GM20000 (cell line): ENCODE measurements at regions not wholly inside any gene's neighbourhood (a gene's known extent, or its start where the extent isn't known, plus 50 kb on each side); places are given as distances from the start of the nearest gene placed in this dataset.
"Not testable (repeated sequence)": the region's sequence is repeated elsewhere in the genome, so short reads cannot be mapped to it uniquely, and the experiment has no call there.

ENCODE experiments used
- DNase-seq: peaks from one replicate; pipeline ENCODE4 v3.0.0; 2012; ENCODE audit warnings: low spot score
- TF ChIP-seq, protein P1 (sequence below): IDR thresholded peaks from 2 replicates; pipeline ENCODE4 v1.5.1; 2012; ENCODE audit warnings: mild to moderate bottlenecking, control low read depth; ENCODE audit errors: extremely low read depth, missing control alignments

DNA sequence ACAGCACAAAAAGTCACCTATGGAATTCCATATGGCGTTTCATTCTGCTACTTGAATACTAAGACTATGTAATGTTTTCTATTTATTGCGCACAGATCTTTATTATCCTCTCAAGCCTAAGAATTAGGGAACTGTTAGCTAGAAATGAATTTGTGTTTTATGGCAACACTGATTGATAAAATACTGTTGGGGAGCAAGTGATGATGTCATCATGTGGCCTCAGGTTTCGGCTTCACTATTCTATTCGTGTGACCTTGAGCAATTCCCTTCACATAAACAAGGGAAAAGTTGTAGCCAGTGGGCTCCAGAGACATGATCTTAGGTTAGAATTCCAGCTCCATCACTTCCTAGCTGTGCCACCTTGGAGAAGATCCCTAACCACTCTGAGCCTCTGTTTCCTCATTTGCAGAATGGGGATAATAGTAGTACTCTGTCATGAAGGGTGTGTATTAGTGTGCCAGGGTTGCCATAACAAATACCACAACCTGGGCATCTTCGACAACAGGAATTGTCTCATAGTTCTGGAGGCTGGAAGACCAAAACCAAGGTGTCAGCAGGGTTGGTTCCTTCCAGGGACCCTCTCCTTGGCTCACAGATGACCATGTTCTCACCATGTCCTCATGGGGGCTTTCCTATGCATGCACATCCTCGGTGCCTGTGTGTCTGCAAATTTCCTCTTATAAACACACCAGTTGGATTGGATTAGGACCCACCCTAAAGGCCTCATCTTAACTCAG lies 371.2 kb downstream of the RRAGC start:
- no peak for DNase-seq
- TF ChIP-seq, protein P1, sequence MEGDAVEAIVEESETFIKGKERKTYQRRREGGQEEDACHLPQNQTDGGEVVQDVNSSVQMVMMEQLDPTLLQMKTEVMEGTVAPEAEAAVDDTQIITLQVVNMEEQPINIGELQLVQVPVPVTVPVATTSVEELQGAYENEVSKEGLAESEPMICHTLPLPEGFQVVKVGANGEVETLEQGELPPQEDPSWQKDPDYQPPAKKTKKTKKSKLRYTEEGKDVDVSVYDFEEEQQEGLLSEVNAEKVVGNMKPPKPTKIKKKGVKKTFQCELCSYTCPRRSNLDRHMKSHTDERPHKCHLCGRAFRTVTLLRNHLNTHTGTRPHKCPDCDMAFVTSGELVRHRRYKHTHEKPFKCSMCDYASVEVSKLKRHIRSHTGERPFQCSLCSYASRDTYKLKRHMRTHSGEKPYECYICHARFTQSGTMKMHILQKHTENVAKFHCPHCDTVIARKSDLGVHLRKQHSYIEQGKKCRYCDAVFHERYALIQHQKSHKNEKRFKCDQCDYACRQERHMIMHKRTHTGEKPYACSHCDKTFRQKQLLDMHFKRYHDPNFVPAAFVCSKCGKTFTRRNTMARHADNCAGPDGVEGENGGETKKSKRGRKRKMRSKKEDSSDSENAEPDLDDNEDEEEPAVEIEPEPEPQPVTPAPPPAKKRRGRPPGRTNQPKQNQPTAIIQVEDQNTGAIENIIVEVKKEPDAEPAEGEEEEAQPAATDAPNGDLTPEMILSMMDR = no peak

DNA sequence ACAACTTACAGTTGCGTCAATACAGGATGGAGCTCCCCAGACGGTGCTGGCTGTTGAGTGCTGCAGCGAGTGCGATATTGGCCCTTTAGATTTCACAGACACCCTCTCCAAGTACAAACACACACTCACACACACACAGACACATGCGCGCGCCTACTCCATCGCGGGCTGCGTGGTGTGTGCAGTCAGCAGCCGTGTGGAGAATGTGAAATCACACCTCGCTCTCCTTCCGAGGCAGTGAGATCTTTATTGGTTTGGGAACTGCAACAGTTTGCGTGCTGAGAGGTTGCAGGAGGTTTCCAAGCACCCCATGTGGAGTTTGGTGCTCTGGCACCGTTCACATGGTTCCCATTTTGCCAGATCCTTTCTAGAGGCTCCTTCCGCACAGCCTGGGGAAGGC lies 372.2 kb downstream of the RRAGC start:
- DNase-seq = no peak
- TF ChIP-seq, protein P1 = no peak

DNA sequence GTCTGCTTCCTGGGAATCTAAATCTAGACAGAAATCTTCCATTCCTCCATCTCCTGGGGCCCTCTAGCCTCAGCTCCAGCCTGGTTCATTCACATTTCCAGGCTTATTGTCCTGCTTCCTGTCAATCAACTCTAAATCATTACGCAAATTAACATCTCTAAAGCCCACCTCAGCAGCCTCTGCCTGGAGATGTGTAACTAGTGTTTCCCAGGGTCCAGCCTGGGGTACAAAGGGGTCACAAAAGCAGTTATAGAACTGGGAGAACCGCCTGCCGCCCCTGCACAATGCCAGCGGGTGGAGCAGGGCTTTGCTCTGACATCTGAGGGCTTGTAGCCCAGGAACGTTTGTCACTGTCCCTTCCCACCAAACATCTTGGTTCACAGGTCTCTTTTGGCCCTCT lies 373.5 kb downstream of the RRAGC start:
- TF ChIP-seq, protein P1 = no peak

DNA sequence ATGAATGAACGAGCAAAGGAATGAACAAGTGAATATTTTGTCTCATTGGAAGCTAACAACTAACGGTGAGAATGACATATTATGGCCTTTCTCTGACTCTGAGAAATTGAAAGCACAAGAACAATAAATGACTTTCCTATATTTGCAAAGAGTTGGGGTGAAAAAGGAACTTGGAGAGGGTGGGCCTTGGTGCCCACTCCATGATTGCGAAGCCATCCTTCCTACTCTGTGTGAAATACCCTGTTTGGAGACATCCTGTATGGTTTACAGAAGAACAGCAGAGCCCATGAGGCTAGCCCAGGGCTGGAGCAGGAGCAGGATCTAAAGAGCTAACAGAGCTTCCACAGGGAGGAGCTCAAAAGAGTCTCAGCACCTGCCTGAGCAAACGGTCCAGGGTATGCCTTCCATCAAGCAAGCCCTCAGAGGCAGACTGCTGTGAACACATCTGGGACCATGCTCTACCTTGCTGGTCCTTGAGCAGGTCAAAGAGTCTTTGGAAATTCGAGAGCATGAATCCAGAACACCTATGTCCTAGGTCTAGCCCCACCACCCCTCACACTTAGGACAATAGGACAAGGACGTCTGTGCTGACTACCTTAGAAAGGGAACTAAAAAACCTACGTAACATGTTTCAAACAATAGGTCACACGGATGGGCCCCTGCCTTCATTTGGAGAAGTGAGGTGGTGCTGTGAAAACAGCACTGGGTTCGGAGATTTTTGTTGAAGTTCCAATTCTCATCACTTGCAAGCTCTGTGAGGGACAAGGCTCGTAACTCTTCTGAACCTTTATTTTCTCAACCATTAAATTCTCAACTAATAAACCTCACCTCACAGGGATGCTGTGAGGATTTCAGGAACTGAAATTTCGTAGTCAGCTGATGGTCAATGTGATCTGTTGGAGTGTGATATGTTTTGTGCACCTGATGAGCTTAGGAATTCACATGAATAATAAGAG lies 377.4 kb downstream of the RRAGC start:
- DNase-seq = no peak

More for the DNA sequence above, 373.5 kb downstream of the RRAGC start:
- no peak for DNase-seq

DNA sequence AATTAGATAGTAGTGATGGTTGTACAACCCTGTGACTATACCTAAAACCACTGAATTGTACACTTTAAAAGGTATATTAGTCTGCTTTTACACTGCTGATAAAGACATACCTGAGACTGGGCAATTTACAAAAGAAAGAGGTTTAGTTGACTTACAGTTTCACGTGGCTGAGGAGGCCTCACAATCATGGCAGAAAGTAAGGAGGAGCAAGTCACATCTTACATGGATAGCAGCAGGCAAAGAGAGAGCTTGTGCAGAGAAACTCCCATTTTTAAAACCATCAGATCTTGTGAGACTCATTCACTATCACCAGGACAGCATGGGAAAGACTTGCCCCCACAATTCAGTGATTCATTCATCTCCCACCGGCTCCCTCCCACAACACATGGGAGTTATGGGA lies 379.9 kb downstream of the RRAGC start:
- not testable (repeated sequence) for DNase-seq

More for the DNA sequence above, 377.4 kb downstream of the RRAGC start:
- TF ChIP-seq, protein P1 = no peak

DNA sequence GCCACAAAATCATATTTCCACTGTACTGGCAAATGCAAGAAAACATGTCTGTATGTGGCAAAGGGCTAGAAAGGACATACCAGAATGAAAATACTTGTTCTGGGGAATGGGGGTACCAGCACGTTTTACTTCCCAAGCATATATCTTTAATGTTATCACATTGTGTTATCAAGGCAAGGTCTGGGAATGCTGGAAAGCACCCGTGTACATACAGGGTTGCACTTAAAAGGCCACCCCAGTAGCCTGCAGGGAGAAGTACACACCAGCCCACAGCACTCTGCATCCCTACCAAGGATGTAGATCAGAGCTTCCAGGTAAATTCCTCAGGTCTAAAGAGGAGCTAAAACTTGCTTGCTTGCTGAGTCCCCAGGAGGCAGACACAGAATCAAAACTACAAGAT lies 381.8 kb downstream of the RRAGC start:
- TF ChIP-seq, protein P1 = no peak

DNA sequence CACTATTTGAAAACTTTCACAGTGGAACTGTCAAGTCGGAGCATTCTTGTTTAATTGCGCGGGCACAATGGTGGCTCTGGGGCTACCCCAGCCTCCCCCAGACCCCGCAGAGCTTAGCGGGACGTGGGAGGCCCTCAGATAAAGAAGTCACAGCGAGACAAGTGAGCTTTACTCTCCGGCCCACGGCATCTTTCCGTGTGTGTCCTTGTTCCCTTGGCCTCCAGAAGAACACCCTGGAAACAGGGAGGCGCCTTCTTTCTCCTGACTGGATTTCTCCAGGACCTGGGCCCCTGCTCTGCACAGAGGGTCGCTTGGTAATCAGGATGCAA lies 382.8 kb downstream of the RRAGC start:
- TF ChIP-seq, protein P1 = no peak
- DNase-seq = no peak

More for the DNA sequence above, 381.8 kb downstream of the RRAGC start:
- DNase-seq = no peak
